ENCODE measurements at regions not wholly inside any gene's neighbourhood (a gene's known extent, or its start where the extent isn't known, plus 50 kb on each side); places are given as distances from the start of the nearest gene placed in this dataset.

DNA sequence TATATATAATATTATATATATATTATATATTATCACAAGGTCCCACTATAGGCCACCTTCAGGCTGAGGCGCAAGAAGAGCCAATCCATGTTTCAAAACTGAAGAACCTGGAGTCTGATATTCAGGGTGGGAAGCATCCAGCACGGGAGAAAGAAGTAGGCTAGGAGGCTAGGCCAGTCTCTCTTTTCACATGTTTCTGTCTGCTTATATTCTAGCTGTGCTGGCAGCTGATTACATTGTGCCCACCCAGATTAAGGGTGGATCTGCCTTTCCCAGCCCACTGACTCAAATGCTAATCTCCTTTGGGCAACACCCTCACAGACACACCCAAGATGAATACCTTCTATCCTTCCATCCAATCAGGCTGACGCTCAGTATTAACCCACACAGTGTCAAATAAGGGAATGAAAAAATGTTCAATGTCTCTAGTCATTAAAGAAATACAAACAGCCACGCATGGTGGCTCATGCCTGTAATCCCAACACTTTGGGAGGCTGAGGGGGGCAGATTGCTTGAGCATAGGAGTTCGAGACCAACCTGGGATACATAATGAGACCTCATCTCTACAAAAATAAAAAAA is 135.4 kb upstream of the PCBD1 start:
- no peak for DNase-seq (ENCODE audit: low spot score)

DNA sequence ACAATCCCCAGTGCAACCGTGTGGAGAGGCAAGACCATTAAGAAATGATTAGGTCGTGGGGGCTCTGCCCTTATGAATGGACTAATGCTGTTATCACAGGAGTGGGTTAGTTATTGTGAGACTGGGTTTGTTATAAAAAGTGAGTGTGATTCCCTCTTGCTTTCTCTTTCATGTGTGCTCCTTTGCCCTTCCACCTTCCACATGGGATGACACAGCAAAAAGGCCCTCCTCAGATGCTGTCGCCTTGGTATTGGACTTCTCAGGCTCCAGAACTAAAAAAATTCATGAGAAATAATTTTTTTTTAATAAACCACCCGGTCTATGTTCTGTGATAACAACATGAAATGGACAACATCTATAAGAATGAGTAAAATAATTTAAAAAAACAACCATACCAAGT is 136.1 kb upstream of the PCBD1 start:
- no peak for DNase-seq (ENCODE audit: low spot score)

DNA sequence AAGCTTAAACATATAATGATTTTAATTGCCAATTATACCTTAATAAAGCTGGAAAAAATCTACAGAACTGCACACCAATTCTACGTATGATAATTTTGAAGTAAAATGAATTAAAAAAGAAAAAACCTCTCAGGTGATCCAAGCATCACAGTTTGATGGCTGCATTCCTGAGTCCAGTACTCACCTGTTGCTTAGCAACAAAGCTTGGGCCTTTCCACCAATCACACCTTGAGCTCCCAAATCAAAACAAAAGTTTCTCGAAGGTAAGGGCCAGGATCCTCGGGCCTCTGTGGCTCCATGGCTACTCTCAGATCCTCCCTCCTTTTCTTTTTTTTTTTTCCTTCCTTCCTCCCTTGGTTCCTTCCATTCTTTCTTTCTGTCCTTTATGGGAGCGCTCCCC is 137.2 kb upstream of the PCBD1 start:
- no peak for DNase-seq (ENCODE audit: low spot score)

DNA sequence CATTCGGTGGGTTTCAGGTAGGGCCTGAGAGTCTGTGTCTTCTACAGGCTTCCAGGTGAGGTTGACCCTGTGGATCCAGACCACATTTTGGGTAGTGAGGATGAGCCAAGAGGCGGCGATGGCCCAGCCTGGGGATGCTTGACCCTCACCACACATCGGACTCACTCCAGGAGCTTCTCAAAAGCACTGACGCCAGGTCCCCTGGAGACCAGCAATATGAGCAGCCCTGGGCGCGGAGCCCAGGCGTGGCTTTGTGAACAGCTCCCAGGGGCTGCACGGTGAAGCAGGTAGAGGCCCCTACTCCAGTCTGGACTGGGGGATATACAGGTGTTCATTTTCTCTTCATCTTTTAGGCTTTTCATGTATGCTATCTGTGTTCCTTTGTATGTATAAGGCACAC is 139.7 kb upstream of the PCBD1 start:
- DNase-seq (ENCODE audit: low spot score), result no peak

DNA sequence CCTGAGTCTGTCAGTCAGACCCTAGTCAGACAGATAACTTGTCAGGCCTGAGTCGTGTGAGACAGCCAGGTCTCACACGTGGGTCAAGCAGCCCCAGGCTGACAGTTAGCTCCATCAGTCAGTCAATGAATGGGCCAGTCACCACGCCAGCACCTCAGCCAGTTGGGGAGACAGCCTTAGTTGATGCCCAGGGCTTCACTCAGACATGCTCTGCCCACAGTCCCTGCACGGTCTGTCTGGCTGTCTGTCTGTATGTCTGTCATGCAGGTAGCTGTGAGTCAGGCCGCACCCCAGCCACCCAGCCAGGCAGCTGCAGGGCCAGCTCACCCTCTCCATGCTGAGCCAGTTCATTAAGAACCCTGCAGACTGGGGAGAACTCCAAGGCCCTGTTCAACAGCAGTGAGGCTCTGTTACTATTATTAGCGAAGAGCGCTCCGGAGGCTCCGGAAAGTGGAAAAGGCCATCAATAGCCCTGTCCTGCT is 141.1 kb upstream of the PCBD1 start:
- DNase-seq (ENCODE audit: low spot score), result no peak

DNA sequence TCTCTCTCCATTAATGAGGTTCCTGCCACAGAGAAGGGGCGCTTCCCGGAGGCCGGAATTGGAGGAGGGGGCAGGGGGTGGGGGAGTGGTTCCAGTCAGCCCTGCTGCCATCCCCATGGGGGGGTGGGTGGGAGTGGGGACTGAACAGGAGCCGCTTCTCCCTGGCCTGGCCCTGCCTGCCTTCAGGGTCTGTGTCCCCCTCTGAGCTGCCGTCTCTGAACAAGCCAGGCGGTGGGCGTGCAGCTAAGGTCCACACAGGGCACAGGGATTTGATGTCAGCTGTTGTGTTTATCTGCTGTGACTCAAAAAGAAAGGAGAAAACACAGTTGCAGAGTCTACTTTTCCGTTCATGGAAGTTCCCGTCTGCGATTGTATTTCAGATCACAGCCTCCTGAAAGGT is 141.5 kb upstream of the PCBD1 start:
- no peak for DNase-seq (ENCODE audit: low spot score)

DNA sequence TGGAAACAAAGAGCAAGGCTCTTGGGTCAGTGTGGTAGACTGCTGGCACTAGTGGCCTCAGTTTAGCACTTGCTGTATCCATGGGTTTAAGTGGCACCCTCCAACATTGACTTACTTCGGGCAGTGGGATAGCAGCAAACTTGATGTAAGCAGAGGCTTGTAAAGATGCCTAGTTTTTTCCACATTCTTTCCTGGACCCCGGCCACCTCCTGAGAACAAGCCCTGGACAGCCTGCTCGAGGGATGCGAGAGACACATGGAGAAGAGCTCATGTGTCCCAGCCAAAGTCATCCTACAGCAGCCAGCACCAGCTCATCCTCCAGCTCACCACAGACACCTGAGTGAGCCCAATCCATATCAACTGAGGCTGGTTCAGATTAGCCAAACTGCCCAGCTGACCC is 142.7 kb upstream of the PCBD1 start:
- DNase-seq (ENCODE audit: low spot score), result no peak

DNA sequence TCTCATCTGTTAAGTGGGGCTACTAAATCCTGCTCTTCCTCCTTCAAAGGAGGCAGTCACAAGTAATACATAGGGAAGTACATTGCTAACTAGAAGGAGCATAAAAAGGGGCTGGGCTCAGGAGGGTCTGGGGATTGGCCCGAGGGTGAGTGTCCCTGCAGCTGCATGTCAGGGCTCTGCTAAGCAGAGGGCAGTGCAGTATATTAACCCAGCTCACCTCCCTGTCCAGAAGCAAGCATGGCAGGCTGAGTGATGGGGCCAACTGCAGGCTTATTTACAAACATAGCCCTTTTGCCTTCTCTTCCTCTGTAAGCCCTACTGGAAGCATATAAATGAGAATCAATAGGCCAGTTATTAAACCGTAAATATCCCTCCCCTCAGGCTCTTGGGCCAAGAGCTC is 143.2 kb upstream of the PCBD1 start:
- no peak for DNase-seq (ENCODE audit: low spot score)

DNA sequence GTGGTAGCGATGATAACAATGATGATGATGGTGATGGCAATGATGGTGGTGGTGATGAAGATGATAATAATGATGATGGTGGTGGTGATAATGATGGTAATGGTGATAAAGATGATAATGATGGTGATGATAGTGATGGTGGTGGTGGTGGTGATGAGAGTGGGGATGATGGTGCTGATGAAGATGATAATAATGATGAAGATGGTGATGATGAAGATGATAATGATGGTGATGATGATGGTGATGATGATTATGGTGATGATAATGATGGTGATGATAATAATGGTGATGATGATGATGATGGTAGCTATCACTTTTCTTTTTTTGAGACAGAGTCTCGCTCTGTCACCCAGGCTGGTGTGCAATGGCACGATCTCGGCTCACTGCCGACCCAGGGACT is 144.5 kb upstream of the PCBD1 start:
- DNase-seq (ENCODE audit: low spot score), result no peak

DNA sequence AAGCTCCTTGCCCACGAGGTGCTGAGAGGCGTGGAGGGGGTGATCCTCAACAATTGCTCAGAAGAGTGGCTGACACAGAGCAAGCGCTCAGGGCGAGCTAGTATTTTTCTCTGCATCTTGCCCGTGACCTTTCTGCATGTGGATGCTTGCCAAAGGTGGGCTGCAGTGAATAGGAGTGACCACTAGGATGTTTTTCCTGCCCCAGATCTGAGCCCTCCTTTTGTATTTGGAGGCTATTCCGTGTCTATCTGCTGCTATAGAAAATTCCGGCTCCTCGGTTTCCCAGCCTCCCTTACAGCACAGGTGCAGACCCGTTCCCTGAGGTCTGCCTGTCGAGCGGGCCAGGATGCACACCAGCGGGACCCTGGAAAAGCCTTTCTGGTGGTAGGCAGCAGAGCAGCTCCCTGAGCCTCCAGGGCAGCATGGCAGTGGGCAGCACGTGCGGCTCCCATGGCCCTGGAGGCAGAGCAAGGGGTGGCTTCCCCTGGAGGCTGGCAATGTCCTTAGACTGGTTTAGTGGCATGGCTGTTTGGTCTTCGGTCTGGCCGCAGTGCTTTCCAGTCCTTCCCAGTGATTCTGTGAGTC is 145.1 kb upstream of the PCBD1 start:
- no peak for DNase-seq (ENCODE audit: low spot score)

DNA sequence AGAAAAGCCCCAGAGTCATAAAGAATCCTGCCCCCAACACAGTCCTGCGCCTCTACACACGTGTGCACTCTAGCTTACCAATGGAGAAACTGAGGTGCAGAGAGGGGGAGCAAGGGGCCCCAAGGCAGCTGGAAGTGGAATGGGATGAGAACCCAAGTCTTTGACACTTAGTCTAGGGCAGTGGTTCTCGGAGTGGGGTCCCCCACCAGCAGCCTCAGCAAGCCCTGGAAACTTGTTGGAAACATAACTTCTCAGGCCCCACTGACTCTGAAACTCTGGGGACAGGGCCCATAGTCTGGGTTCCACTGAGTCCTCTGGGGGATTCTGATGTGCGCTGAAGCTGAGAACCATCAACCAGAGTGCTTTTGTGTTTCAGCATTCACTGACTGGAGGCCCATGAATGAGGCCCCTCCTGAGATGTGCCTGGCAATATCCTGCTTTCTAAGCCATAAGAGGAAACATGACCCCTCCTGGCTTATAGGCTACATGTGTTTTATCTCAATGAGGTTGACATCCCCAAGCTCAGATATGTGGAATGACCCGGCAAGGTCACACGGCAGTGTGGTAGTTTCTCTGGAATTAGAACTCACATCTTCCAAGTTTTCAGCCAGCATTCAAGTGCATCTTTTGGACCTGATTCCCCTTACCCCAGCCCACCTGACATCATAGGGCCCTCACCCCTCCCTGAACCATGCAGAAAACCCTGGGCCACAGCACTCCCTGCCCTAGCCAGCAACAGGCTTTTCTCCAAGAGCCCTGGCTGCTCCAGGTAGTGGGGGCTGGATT is 147.3 kb upstream of the PCBD1 start:
- DNase-seq (ENCODE audit: low spot score), result no peak

DNA sequence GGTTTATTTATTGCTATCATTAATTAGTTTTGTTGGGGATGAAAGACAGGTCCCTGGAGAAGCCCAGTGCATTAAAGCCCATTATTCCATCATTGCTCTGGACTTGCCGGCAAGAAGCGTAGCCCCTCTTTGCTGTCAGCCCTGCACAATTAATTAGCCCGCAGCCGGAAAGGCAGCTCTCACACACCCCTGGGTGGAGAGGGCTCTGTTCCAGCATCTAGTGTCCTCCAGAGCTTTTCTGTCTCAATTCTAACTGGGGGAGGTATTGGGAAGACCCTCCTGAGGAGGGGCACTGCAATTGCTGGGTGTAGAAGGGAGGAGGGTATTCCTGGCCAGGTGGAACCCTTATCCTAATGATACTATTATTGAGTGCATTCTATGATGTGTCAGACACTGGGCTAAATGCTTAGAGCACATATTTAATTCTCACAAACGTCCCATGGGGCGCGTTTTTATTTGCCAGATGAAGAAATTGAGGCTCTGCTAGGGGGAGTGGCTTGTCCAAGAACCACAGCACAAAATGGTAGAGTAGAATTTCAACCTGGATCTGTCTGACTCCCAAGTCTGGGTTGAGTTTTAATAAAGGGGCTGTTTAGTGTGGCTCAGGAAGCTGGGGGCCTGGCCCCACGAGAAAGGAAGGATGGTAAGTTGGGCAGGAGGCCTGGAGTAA is 148.1 kb upstream of the PCBD1 start:
- DNase-seq (ENCODE audit: low spot score), result no peak

DNA sequence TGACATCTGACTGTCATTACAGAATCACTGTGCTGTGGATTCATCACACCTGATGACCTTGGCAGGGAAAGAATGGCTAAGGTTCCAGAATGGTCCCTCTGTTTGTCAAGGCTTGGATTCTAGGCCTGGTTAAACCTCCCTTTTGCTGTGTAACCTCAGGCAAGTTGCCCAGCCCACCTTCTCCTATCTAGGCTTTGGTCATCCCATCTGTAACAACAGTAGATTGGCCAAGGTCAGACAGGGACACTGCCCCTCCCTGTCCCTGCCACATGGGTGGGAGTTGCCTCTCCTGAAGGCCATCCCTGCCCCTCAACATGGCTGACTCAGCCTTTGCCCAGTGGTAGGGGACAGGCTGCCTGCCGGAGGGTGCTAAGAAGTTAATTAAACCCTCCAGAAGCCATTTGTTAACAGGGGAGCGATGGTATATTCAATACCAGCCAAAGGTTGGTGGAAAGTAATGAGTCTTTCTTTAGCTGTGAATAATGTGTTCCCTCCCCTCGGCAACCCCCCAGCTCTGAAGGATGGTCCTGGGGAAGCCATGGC is 149.8 kb upstream of the PCBD1 start:
- no peak for DNase-seq (ENCODE audit: low spot score)

DNA sequence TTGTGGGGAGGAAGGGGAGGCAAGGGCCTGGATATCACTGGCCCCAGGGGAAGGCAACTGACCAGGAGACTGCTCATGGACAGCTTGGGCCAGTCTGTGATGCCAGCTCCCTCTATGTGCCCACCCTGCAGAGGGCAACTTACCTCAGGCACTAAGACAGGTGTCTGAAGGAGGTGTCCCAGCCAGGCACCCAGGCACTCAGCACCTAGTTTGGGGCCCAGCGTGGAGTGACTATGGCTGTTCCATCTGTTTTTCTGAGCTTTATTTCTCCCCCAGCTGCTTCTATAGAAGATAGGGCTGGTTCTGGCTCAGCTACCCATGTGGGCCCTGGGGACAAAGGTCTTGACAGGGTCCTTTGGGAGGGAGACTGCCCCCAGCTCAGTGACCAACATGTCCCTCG is 150.6 kb upstream of the PCBD1 start:
- no peak for DNase-seq (ENCODE audit: low spot score)

DNA sequence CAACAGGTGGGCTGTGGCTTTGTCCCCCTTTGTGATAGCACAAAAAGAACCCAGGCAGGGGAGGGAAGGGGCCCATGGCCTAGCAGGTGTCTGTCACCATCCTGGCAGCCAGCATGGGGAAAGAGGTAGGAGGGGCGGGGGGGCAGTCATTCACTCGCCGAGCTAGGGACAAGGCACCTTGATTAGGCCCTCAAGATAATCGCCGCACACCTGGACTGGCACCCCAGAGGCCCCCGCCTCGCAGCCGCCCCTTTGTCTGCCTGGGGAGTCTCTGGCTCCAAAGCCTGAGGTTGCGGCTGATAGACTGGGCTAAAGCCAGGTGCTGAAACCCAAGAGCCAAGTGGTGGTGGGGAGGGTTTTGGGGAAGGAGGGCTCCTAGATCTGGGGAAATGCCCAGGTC is 151.2 kb upstream of the PCBD1 start:
- no peak for DNase-seq (ENCODE audit: low spot score)

DNA sequence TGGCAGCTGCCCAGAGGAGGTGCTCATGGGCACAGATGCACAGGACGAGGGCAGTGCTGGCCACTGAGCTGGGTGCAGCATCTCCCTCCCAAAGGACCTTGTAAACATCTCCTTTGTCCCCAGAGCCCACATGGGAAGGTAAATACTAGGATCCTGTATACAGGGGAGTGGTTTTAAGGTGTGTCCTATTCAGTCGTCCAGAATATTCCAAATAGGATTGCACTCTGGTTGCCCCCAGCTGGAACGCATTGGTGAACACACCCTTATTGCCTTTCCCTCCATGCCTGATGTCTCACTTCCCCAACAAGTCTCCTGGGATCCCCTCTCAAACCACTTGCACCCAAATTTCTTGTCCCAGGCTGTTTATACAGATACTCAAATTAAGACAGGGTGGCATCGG is 152.0 kb upstream of the PCBD1 start:
- no peak for DNase-seq (ENCODE audit: low spot score)

DNA sequence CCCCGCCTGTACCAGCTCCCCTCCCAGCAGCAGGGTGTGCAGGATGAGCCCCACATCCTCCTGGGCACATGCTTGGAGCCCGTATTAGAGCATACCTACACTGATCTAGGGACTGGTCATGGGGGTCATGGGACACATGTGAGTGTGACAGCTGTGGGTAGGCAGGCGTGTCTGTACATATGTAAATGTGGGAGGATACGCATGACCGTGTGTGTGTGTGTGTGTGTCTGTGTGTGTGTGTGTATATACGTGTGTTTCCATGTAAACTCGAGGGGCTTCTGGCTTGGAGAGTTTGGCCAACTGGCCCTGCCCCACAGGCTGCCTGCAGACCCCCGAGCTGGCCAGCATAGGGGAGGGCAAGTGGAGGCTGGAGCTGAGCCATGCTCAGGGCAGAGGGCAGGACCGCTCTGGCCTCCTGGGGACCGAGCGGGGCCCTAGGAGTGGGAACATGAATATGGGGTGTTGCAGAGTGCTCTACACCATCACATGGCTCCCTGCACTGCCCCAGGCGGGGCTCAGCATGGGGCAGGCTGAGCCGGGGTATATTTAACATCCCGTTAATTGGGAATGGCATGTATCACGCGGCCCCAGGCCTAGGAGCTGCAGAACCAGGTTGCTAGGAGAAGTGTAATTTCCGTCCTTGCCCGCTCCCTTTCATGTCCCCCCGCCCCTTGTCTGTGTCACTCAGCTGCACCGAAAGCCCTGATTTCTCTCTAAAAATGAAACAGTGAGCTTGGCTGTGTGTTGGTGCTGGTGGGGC is 152.7 kb upstream of the PCBD1 start:
- DNase-seq (ENCODE audit: low spot score), result no peak

DNA sequence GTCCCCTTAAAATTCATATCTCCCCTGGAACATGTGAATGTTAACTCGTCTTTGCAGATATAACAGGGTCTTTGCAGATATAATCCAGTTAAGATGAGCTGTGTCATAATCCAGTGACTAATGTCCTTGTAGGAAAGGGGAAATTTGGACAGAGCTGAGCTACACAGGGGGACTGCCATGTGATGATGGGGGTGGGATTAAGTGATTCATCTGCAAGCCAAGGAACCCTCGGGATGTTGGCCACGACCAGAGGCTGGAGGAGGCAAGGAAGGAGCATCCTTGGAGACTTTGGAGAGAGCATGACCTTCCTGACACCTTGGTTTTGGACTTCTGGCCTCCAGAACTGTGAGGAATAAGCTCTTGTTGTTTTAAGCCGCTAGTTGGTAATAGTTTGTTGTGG is 153.9 kb upstream of the PCBD1 start:
- no peak for DNase-seq (ENCODE audit: low spot score)

DNA sequence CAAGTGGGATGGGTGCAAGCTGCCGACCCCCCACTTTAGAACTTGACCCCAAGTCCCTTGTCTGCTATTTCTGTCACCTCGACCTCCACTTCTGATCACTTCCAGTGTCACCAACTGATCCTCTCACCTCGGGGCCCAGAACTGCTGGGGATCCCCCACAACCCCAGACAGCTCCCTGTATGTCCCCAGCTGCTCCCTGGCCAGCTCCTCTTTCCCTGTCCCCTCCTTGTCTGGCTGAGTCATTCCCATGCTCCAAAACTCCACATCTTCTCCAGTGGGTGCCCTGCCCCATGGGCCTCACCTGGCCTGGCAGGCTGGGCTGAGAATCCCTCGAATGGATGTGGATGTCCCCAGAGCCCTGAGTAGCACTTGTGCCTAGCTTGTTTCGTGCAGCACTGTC is 154.3 kb upstream of the PCBD1 start:
- no peak for DNase-seq (ENCODE audit: low spot score)

DNA sequence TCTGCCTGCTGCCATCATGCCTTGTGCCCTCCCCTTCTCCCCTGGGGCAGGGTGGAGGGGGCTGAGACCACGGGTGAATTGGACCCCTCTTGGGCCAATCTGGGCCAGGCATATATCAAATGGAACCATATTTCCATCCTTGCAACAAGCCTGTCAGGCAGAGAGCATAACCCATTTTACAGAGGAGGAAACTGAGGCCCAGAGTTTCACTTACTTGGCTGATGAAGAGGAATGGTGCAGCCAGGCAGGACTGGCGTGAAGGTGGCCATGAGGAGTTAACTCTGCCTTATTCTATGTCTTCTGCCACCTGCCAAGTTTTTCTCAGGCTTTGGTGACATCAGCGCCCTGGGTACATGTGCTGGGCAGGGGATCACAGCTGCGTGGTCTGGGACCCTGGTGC is 155.5 kb upstream of the PCBD1 start:
- DNase-seq (ENCODE audit: low spot score), result no peak

DNA sequence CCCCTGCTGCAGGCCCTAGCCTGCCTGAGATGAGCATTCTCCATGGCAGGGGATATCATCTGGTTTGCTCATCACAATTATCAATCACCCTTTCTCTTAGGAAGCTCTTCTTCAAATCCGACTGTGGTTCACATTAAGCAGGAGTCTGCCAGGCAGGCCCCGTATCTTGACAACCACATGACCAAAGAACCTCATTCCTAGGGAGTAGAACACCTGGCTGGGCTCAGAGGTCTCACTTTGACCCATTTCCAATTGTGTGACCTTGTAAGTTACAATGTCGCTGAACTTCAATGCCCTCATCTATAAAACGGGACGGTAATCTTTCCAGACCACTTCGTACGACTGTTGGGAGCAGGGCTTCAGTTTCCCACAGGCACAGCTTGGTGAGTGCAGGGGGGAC is 156.4 kb upstream of the PCBD1 start:
- no peak for DNase-seq (ENCODE audit: low spot score)

DNA sequence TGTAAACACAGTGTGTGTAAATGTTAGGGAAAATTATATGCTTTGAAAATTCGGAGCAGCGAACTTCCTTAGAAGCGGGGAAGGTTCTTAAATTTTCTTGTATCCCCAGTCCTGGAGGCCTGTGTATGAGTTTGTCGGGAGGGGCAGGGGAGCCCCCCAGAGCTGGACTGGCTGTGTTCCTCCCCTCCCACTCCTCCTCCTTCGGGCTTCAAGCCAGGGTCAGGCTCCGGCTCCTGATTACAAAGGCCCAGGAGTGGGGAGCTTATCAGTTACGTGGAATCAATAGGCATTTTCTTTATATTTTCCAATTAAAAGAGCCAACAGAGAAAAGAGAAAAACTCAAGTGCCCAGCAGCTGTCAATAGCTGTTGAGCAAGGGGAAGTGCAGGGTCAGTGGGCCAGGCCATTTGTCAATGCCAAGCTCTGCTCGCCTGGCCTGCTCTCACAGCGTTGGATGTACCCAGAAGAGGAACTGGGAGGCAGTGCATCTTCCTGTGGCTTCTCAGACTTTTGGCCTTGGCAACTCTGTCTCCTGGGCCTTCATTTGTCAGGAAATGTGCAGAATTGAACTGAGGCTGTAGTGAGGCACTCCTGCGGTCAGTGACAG is 156.9 kb upstream of the PCBD1 start:
- no peak for DNase-seq (ENCODE audit: low spot score)
